GM23338 (cell line): ENCODE measurements at regions not wholly inside any gene's neighbourhood (a gene's known extent, or its start where the extent isn't known, plus 50 kb on each side); places are given as distances from the start of the nearest gene placed in this dataset.

Source experiments
- ATAC-seq: fragments of 200-7000 bp; cut with Tn5 transposase; 3 replicates; pipeline ENCODE4 v1.9.1; 2020
- DNase-seq: peaks from one replicate; pipeline ENCODE4 v3.0.0-alpha.2; 2015; ENCODE audit warnings: low spot score
- H2AFZ ChIP-seq: fragments of 200-600 bp; sonication (generic); 2 replicates; pipeline ENCODE4 v1.8.0; 2016; ENCODE audit warnings: antibody characterized with exemption, mild to moderate bottlenecking, moderate library complexity
- H3F3A ChIP-seq: fragments of 200-600 bp; sonication (generic); replicated peaks from 2 replicates; pipeline ENCODE4 v1.8.0; 2017; ENCODE audit warnings: antibody characterized with exemption, mixed run types, low read depth
- H3K27ac ChIP-seq: fragments of 200-600 bp; sonication (generic); 2 replicates; pipeline ENCODE4 v1.6.1; 2016; ENCODE audit warnings: low read depth
- H3K27me3 ChIP-seq: fragments of 200-600 bp; sonication (generic); 2 replicates; pipeline ENCODE4 v1.8.0; 2016; ENCODE audit warnings: mild to moderate bottlenecking, mixed run types, moderate library complexity; ENCODE audit not compliant: insufficient read depth
- H3K36me3 ChIP-seq: fragments of 200-600 bp; sonication (generic); 2 replicates; pipeline ENCODE4 v1.8.0; 2016; ENCODE audit warnings: mild to moderate bottlenecking; ENCODE audit not compliant: insufficient read depth
- H3K4me1 ChIP-seq: fragments of 200-600 bp; sonication (generic); 2 replicates; pipeline ENCODE4 v1.8.0; 2016; ENCODE audit warnings: mild to moderate bottlenecking, moderate library complexity; ENCODE audit not compliant: insufficient read depth
- H3K4me2 ChIP-seq: fragments of 200-600 bp; sonication (generic); 2 replicates; pipeline ENCODE4 v1.7.1; 2017; ENCODE audit warnings: mixed run types
- H3K4me3 ChIP-seq: fragments of 200-600 bp; sonication (generic); 2 replicates; pipeline ENCODE4 v1.6.1; 2016; ENCODE audit warnings: mixed run types
- H3K79me2 ChIP-seq: fragments of 200-600 bp; sonication (generic); replicated peaks from 2 replicates; pipeline ENCODE4 v1.8.0; 2017; ENCODE audit warnings: mild to moderate bottlenecking; ENCODE audit not compliant: insufficient read depth
- H3K9me2 ChIP-seq: fragments of 200-600 bp; sonication (generic); 2 replicates; pipeline ENCODE4 v1.8.0; 2017; ENCODE audit not compliant: insufficient read depth
- H4K20me1 ChIP-seq: fragments of 200-600 bp; sonication (generic); replicated peaks from 2 replicates; pipeline ENCODE4 v1.8.0; 2017; ENCODE audit warnings: mild to moderate bottlenecking; ENCODE audit not compliant: insufficient read depth
- H3K27ac Mint-ChIP-seq: 2 replicates; pipeline ENCODE4 v1.8.0; 2020; ENCODE audit warnings: inconsistent platforms, mild to moderate bottlenecking, moderate library complexity, mixed read lengths
- H3K27me3 Mint-ChIP-seq: 3 replicates; pipeline ENCODE4 v1.8.0; 2022; ENCODE audit warnings: low read depth, mild to moderate bottlenecking, moderate library complexity, mixed read lengths, inconsistent platforms; ENCODE audit not compliant: insufficient read depth, poor library complexity
- H3K36me3 Mint-ChIP-seq: 3 replicates; pipeline ENCODE4 v1.8.0; 2021; ENCODE audit warnings: low read depth, mild to moderate bottlenecking, inconsistent platforms, moderate library complexity, mixed read lengths
- H3K4me1 Mint-ChIP-seq: 3 replicates; pipeline ENCODE4 v1.8.0; 2020; ENCODE audit warnings: mild to moderate bottlenecking, inconsistent platforms, mixed read lengths
- H3K4me3 Mint-ChIP-seq: 3 replicates; pipeline ENCODE4 v1.8.0; 2021; ENCODE audit warnings: moderate library complexity, mild to moderate bottlenecking, inconsistent platforms, mixed read lengths
- H3K9me3 Mint-ChIP-seq: 3 replicates; pipeline ENCODE4 v1.8.0; 2020; ENCODE audit warnings: moderate library complexity, mild to moderate bottlenecking, inconsistent platforms, mixed read lengths
- EZH2phosphoT487 ChIP-seq: fragments of 200-600 bp; sonication (generic); IDR thresholded peaks from one replicate; pipeline ENCODE4 v1.8.1; 2018; ENCODE audit warnings: antibody characterized with exemption; ENCODE audit not compliant: unreplicated experiment
- STAT1 ChIP-seq: IDR thresholded peaks from one replicate; pipeline ENCODE4 v1.6.1; 2016; ENCODE audit warnings: antibody characterized with exemption; ENCODE audit not compliant: unreplicated experiment
- ZNF114 ChIP-seq: fragments of 250-450 bp; sonication (Bioruptor Pico); IDR thresholded peaks from 2 replicates; pipeline ENCODE4 v1.5.0; 2020; ENCODE audit warnings: mild to moderate bottlenecking, moderate library complexity
- ZNF331 ChIP-seq: fragments of 250-450 bp; sonication (Bioruptor Pico); IDR thresholded peaks from 2 replicates; pipeline ENCODE4 v1.5.0; 2020; ENCODE audit warnings: low read depth, mild to moderate bottlenecking, moderate library complexity
- TF ChIP-seq, protein P1 (sequence below), 2 experiments: fragments of 200-600 bp in 1 of 2; sonication (generic) in 1 of 2; conservative IDR thresholded peaks; 2 replicates each; pipeline versions ENCODE4 v1.5.1 to v1.6.1; 2016 to 2017; ENCODE audit warnings: antibody characterized with exemption in 2 of 2, low read depth in 2 of 2, mild to moderate bottlenecking in 2 of 2, moderate library complexity in 1 of 2
- TF ChIP-seq, protein P2 (sequence below): fragments of 250-450 bp; sonication (Bioruptor Pico); IDR thresholded peaks from 2 replicates; pipeline ENCODE4 v1.5.0; 2020; ENCODE audit warnings: mild to moderate bottlenecking, moderate library complexity
- TF ChIP-seq, protein P3 (sequence below): IDR thresholded peaks from 2 replicates; pipeline ENCODE4 v1.6.1; 2016; ENCODE audit warnings: antibody characterized with exemption

DNA sequence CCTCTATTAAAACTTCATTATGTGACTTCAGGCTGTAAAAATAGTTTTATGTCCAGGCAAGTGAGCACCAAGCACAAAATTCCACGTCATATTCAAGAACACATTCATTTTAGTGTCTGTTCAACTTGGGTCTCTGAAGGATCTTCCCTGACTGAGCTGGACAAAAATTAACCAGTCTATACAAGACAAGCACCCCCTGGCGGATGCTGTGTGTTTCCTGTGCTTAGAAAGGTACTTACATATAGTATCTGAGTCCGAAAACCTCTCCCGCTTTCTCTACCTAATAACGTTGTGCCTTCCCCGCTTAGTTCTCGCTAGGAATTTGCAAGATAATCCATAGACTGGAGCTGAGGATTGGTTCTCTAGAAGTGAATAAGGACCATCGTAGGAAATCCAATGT is 2214.5 kb upstream of the TENM3 start:
- no peak for TF ChIP-seq STAT1
- TF ChIP-seq ZNF331 (CRISPR knock-in tag): no peak
- no peak for TF ChIP-seq ZNF114 (CRISPR knock-in tag)
- TF ChIP-seq, protein P1, sequence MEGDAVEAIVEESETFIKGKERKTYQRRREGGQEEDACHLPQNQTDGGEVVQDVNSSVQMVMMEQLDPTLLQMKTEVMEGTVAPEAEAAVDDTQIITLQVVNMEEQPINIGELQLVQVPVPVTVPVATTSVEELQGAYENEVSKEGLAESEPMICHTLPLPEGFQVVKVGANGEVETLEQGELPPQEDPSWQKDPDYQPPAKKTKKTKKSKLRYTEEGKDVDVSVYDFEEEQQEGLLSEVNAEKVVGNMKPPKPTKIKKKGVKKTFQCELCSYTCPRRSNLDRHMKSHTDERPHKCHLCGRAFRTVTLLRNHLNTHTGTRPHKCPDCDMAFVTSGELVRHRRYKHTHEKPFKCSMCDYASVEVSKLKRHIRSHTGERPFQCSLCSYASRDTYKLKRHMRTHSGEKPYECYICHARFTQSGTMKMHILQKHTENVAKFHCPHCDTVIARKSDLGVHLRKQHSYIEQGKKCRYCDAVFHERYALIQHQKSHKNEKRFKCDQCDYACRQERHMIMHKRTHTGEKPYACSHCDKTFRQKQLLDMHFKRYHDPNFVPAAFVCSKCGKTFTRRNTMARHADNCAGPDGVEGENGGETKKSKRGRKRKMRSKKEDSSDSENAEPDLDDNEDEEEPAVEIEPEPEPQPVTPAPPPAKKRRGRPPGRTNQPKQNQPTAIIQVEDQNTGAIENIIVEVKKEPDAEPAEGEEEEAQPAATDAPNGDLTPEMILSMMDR (conservative IDR thresholded peaks at IDR 0.05; ENCODE audit: low read depth in 2 of 2): peak; percentile 65 to 72
- TF ChIP-seq, protein P2, sequence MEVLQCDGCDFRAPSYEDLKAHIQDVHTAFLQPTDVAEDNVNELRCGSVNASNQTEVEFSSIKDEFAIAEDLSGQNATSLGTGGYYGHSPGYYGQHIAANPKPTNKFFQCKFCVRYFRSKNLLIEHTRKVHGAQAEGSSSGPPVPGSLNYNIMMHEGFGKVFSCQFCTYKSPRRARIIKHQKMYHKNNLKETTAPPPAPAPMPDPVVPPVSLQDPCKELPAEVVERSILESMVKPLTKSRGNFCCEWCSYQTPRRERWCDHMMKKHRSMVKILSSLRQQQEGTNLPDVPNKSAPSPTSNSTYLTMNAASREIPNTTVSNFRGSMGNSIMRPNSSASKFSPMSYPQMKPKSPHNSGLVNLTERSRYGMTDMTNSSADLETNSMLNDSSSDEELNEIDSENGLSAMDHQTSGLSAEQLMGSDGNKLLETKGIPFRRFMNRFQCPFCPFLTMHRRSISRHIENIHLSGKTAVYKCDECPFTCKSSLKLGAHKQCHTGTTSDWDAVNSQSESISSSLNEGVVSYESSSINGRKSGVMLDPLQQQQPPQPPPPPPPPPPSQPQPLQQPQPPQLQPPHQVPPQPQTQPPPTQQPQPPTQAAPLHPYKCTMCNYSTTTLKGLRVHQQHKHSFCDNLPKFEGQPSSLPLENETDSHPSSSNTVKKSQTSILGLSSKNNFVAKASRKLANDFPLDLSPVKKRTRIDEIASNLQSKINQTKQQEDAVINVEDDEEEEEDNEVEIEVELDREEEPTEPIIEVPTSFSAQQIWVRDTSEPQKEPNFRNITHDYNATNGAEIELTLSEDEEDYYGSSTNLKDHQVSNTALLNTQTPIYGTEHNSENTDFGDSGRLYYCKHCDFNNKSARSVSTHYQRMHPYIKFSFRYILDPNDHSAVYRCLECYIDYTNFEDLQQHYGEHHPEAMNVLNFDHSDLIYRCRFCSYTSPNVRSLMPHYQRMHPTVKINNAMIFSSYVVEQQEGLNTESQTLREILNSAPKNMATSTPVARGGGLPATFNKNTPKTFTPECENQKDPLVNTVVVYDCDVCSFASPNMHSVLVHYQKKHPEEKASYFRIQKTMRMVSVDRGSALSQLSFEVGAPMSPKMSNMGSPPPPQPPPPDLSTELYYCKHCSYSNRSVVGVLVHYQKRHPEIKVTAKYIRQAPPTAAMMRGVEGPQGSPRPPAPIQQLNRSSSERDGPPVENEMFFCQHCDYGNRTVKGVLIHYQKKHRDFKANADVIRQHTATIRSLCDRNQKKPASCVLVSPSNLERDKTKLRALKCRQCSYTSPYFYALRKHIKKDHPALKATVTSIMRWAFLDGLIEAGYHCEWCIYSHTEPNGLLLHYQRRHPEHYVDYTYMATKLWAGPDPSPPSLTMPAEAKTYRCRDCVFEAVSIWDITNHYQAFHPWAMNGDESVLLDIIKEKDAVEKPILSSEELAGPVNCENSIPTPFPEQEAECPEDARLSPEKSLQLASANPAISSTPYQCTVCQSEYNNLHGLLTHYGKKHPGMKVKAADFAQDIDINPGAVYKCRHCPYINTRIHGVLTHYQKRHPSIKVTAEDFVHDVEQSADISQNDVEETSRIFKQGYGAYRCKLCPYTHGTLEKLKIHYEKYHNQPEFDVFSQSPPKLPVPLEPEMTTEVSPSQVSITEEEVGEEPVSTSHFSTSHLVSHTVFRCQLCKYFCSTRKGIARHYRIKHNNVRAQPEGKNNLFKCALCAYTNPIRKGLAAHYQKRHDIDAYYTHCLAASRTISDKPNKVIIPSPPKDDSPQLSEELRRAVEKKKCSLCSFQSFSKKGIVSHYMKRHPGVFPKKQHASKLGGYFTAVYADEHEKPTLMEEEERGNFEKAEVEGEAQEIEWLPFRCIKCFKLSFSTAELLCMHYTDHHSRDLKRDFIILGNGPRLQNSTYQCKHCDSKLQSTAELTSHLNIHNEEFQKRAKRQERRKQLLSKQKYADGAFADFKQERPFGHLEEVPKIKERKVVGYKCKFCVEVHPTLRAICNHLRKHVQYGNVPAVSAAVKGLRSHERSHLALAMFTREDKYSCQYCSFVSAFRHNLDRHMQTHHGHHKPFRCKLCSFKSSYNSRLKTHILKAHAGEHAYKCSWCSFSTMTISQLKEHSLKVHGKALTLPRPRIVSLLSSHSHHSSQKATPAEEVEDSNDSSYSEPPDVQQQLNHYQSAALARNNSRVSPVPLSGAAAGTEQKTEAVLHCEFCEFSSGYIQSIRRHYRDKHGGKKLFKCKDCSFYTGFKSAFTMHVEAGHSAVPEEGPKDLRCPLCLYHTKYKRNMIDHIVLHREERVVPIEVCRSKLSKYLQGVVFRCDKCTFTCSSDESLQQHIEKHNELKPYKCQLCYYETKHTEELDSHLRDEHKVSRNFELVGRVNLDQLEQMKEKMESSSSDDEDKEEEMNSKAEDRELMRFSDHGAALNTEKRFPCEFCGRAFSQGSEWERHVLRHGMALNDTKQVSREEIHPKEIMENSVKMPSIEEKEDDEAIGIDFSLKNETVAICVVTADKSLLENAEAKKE (CRISPR knock-in tag): no peak
- TF ChIP-seq, protein P3, sequence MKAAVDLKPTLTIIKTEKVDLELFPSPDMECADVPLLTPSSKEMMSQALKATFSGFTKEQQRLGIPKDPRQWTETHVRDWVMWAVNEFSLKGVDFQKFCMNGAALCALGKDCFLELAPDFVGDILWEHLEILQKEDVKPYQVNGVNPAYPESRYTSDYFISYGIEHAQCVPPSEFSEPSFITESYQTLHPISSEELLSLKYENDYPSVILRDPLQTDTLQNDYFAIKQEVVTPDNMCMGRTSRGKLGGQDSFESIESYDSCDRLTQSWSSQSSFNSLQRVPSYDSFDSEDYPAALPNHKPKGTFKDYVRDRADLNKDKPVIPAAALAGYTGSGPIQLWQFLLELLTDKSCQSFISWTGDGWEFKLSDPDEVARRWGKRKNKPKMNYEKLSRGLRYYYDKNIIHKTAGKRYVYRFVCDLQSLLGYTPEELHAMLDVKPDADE: no peak
- no peak for TF ChIP-seq EZH2phosphoT487
- no peaks in the 10 kb centered on the region for H3K27me3 Mint-ChIP-seq
- Histone ChIP-seq H3K79me2 (no peaks in the 10 kb centered on the region), H3K36me3 (no peaks in the 10 kb centered on the region), H3K4me3 (no peak overlapping the region), H3K4me2 (no peak overlapping the region), H3K27ac (no peak overlapping the region), H4K20me1 (no peaks in the 10 kb centered on the region), H3F3A (no peaks in the 10 kb centered on the region), H2AFZ (no peak overlapping the region), H3K9me2 (0 out of 2 replicates have a peak, but pooled peaks cover 3% of the 10 kb centered on the region), H3K27me3 (no peaks in the 10 kb centered on the region), H3K4me1 (no peaks in the 10 kb centered on the region)
- ATAC-seq (peak; percentile 84), DNase-seq (peak; percentile 88)
- H3K27ac Mint-ChIP-seq: no peak overlapping the region
- H3K4me1 Mint-ChIP-seq: no peaks in the 10 kb centered on the region
- H3K36me3 Mint-ChIP-seq: no peaks in the 10 kb centered on the region
- H3K4me3 Mint-ChIP-seq: no peak overlapping the region
- no peaks in the 10 kb centered on the region for H3K9me3 Mint-ChIP-seq
